Erythroblast (primary cell): ENCODE measurements at regions not wholly inside any gene's neighbourhood (a gene's known extent, or its start where the extent isn't known, plus 50 kb on each side); places are given as distances from the start of the nearest gene placed in this dataset.

Experiments used
- GATA1 ChIP-seq: IDR thresholded peaks from 2 replicates; pipeline ENCODE4 v1.6.1; 2011; ENCODE audit warnings: low read depth, mild to moderate bottlenecking, control low read depth, low read length, moderate library complexity
- POLR2A ChIP-seq: IDR thresholded peaks from 2 replicates; pipeline ENCODE4 v1.6.1; 2011; ENCODE audit warnings: mild to moderate bottlenecking, low read length

- TF ChIP-seq POLR2A (no peak), GATA1 (no peak)
These were observed 894.1 kb downstream of the SLC4A3 start for GRCh38 chr2:220521551-220521950.
